Neural cell (in vitro differentiated cells): ENCODE measurements at regions not wholly inside any gene's neighbourhood (a gene's known extent, or its start where the extent isn't known, plus 50 kb on each side); places are given as distances from the start of the nearest gene placed in this dataset.

Source experiments
- CTCF ChIP-seq: fragments of 450-650 bp; IDR thresholded peaks from 2 replicates; pipeline ENCODE4 v1.5.1; 2014; ENCODE audit warnings: antibody characterized with exemption, mild to moderate bottlenecking, moderate library complexity; ENCODE audit not compliant: poor library complexity, severe bottlenecking
- EZH2 ChIP-seq: fragments of 200-600, 300-800 bp; shearing (Covaris generic), sonication (generic); IDR thresholded peaks from 2 replicates; pipeline ENCODE4 v1.6.1; 2014; ENCODE audit warnings: antibody characterized with exemption, low read length, borderline replicate concordance, mild to moderate bottlenecking; ENCODE audit not compliant: insufficient read depth, poor library complexity, severe bottlenecking
- POLR2AphosphoS5 ChIP-seq: IDR thresholded peaks from 2 replicates; pipeline ENCODE4 v1.6.1; 2012

GRCh38 chr2:187684174-187684573, 129.9 kb upstream of the TFPI start:
- TF ChIP-seq EZH2: no peak
- no peak for TF ChIP-seq POLR2AphosphoS5
- TF ChIP-seq CTCF: no peak
